ENCODE measurements at regions not wholly inside any gene's neighbourhood (a gene's known extent, or its start where the extent isn't known, plus 50 kb on each side); places are given as distances from the start of the nearest gene placed in this dataset.
"Not testable (repeated sequence)": the region's sequence is repeated elsewhere in the genome, so short reads cannot be mapped to it uniquely, and the experiment has no call there.

DNA sequence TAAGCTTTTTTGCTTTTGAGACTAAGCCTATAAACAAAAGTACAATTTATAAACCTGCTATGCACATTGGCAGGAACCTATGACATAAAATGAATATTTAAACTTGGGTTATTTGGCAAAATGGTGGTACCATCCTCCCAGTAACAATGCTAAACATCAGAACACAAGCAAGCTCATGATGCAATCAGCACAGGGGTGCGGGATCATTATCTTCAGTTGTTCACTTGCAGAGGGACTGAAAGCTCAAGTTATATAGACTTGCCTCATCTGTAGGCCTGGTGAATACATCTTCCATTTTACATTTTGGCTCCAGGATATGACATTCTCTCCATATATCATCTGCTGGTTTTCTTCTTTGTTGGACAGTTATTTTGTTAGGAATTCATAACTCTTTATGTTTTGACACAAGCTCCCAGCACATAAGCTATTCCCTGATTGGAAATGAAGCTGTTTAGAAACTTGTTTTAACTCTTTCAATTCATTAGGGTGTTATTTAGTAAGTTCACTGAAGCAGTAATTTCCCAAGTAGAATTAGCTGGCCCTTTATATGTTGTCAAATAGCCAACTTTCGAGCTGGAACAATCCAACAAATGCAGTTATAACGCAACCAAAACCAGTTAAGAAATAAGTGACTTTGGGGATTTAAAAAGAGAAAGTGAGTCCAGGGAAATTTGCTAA, 124.7 kb upstream of the LIFR start:
- no peak overlapping the region for H3K27ac Mint-ChIP-seq
- no peak overlapping the region for H3K4me3 Mint-ChIP-seq
- no peaks in the 10 kb centered on the region for H3K36me3 Mint-ChIP-seq
- H3K9me3 Mint-ChIP-seq: no peaks in the 10 kb centered on the region
- no peak for ATAC-seq
- H3K27me3 Mint-ChIP-seq: no peaks in the 10 kb centered on the region
- no peaks in the 10 kb centered on the region for H3K4me1 Mint-ChIP-seq

GRCh38 chr5:38681966-38682365, 125.5 kb upstream of the LIFR start:
- Mint-ChIP-seq H3K9me3 (no peaks in the 10 kb centered on the region), H3K27ac (no peak overlapping the region), H3K4me3 (no peak overlapping the region), H3K4me1 (no peaks in the 10 kb centered on the region), H3K27me3 (no peaks in the 10 kb centered on the region), H3K36me3 (no peaks in the 10 kb centered on the region)
- ATAC-seq: no peak

DNA sequence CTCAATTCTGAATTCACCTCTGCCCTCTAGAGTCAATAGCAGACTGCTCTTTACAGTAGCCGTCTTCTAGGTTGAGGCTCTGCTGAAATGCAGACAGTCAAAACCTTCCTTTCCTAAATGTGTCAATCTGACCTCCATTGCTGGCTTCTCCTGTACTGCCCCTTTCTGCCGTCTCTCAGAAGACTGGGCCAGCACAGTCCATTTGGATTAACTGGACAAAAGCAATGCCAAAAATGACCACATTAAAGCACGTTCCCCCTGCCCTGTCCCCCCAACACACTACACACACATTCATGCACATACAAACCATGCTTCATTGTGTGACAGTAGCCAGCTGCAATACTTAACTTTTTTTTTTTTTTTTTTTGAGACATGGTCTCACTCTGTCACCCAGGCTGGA, 130.2 kb upstream of the LIFR start:
- Mint-ChIP-seq H3K4me3 (no peak overlapping the region), H3K9me3 (peaks cover 18% of the 10 kb centered on the region), H3K4me1 (no peaks in the 10 kb centered on the region), H3K27ac (no peak overlapping the region), H3K36me3 (no peaks in the 10 kb centered on the region), H3K27me3 (no peaks in the 10 kb centered on the region)
- no peak for ATAC-seq

DNA sequence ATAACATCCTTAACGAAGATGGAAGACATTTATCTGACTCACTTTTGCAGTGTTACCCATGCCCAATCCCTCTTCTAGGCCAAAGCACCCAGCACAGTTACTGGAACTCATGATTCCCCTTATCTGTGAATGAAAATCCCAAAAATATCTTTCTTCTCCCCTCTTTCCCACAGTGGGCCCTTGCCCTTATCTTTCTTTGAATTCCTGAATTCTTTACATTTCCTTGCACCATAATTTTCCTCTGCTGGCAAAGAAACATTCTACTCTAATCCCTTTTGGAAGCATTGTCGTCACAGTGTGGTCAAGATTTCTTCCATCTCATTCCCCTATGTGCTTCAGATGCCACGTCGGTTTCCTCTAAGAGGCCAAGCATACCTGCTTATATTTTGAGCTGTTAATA, 135.9 kb upstream of the LIFR start:
- Mint-ChIP-seq H3K9me3 (peaks cover 20% of the 10 kb centered on the region), H3K4me1 (no peaks in the 10 kb centered on the region), H3K36me3 (no peaks in the 10 kb centered on the region), H3K27me3 (no peaks in the 10 kb centered on the region), H3K27ac (no peak overlapping the region), H3K4me3 (no peak overlapping the region)
- ATAC-seq: no peak

GRCh38 chr5:38692781-38693527, 136.5 kb upstream of the LIFR start:
- H3K36me3 Mint-ChIP-seq: no peaks in the 10 kb centered on the region
- no peaks in the 10 kb centered on the region for H3K4me1 Mint-ChIP-seq
- no peaks in the 10 kb centered on the region for H3K27me3 Mint-ChIP-seq
- H3K27ac Mint-ChIP-seq: no peak overlapping the region
- no peak overlapping the region for H3K4me3 Mint-ChIP-seq
- no peak for ATAC-seq
- H3K9me3 Mint-ChIP-seq: peaks cover 17% of the 10 kb centered on the region

- Mint-ChIP-seq H3K4me1 (no peaks in the 10 kb centered on the region), H3K4me3 (no peak overlapping the region), H3K9me3 (peaks cover 4% of the 10 kb centered on the region), H3K27ac (no peak overlapping the region), H3K36me3 (no peaks in the 10 kb centered on the region), H3K27me3 (no peaks in the 10 kb centered on the region)
- ATAC-seq: no peak
Measured at GRCh38 chr5:38695021-38695958, 138.8 kb upstream of the LIFR start.

DNA sequence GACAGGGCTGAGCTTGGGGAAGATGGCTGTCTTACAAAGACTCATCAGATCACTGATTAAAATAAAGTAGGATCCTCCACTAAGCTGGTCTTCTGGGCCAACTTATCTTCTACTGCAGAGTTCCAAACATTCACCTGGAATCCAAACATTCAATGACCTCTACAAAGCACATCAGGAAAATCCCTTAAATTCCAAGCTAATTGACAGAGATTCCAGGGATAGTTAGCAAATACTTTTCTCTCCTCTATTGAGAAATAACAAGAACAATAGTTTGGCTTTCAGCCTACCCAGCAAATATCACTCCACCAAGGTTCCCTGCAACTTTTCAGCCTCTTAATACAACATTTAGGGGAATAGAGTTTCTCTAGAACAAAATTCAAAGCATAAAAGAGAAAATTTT, 140.6 kb upstream of the LIFR start:
- no peak overlapping the region for H3K27ac Mint-ChIP-seq

DNA sequence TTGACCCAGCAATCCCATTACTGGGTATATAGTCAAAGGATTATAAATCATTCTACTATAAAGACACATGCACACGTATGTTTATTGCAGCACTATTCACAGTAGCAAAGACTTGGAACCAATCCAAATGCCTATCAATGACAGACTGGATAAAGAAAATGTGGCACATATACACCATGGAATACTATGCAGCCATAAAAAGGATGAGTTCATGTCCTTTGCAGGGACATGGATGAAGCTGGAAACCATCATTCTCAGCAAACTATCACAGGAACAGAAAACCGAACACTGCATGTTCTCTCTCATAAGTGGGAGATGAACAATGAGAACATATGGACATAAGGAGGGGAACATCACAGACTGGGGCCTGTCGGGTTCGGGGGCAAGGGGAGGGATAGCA, 140.3 kb upstream of the OSMR start:
- not testable (repeated sequence) for ATAC-seq, H3K4me3 Mint-ChIP-seq, H3K27ac Mint-ChIP-seq, H3K4me1 Mint-ChIP-seq, H3K27me3 Mint-ChIP-seq, H3K9me3 Mint-ChIP-seq, H3K36me3 Mint-ChIP-seq

More for the DNA sequence above, 140.6 kb upstream of the LIFR start:
- Mint-ChIP-seq H3K27me3 (no peaks in the 10 kb centered on the region), H3K9me3 (peaks cover 3% of the 10 kb centered on the region), H3K36me3 (no peaks in the 10 kb centered on the region), H3K4me3 (no peak overlapping the region), H3K4me1 (no peaks in the 10 kb centered on the region)
- ATAC-seq: no peak

DNA sequence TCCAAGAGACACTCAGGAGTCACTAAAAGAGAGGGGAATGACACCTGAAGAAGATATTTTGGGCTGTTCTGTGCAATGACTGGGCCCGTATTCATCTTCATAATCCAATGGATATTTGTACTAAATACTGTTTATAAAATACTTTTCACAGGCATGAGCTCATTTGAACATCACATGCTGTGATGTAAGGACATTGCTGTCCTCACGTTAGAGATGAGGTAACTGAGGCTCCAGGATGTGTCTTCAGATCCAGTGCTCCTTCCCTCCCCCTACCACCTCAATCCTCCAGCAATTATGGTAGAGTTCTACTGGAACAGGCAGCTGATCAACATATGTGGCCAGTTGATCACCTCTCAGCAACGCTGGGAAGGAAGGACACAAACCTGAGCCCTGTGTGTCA, 139.4 kb upstream of the OSMR start:
- Mint-ChIP-seq H3K27me3 (no peaks in the 10 kb centered on the region), H3K4me3 (no peak overlapping the region), H3K9me3 (peaks cover 6% of the 10 kb centered on the region), H3K36me3 (no peaks in the 10 kb centered on the region), H3K4me1 (no peaks in the 10 kb centered on the region), H3K27ac (no peak overlapping the region)
- ATAC-seq: no peak

GRCh38 chr5:38707352-38708210, 138.2 kb upstream of the OSMR start:
- Mint-ChIP-seq H3K27me3 (no peaks in the 10 kb centered on the region), H3K27ac (no peak overlapping the region), H3K9me3 (peaks cover 3% of the 10 kb centered on the region), H3K4me3 (no peak overlapping the region), H3K36me3 (no peaks in the 10 kb centered on the region), H3K4me1 (no peaks in the 10 kb centered on the region)
- ATAC-seq: no peak

DNA sequence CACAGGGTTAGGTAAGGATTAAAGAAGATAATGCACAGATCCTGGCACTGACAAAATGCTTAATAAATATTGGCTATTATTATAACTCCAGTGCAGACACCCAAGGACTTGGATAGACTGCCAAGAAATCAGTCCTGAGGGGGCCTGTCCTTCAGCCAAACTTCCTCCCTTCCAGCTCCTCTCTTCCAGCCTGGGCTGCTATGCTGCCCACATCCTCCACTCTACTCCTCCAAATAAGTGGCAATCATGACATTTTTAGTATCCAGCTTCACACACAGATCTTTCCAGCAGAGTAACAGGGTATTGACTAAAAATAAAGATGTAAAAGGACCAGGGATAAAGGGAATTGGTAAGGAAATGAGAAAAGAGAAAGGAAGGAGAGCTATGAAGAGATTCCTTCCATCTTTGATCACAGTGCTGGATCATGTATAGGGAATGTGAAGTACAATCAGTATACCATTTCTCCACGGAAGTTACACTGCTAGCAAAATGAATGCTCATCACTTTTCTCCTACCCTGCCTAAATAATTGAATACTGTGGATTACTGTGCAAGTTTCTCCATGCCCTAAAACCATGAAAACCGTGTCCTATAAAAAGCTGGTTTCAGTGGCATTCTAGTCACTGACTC, 136.0 kb upstream of the OSMR start:
- ATAC-seq: no peak
- H3K9me3 Mint-ChIP-seq: no peaks in the 10 kb centered on the region
- H3K4me3 Mint-ChIP-seq: no peak overlapping the region
- no peak overlapping the region for H3K27ac Mint-ChIP-seq
- H3K27me3 Mint-ChIP-seq: no peaks in the 10 kb centered on the region
- H3K4me1 Mint-ChIP-seq: no peaks in the 10 kb centered on the region
- no peaks in the 10 kb centered on the region for H3K36me3 Mint-ChIP-seq

DNA sequence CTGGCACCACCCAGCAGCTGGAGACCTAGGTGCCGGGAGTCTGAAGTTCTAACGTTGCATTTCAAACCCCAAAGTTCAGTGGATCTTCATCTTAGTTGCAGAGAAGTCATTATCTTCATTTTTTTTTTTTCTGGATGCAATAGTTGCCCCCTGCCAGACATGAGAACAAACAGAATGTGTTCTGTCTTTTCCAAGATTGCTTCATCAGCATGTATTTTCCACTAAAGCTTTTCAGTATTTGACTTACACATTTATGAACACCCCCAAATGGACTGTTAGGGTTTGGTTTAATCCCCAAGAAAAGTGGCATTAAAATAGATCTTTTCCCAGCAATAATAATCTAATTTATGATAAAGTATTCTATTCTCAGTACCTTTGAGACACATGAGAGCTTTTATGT, 135.2 kb upstream of the OSMR start:
- Mint-ChIP-seq H3K9me3 (no peaks in the 10 kb centered on the region), H3K27me3 (no peaks in the 10 kb centered on the region), H3K4me1 (no peaks in the 10 kb centered on the region), H3K27ac (no peak overlapping the region), H3K36me3 (no peaks in the 10 kb centered on the region), H3K4me3 (no peak overlapping the region)
- no peak for ATAC-seq

DNA sequence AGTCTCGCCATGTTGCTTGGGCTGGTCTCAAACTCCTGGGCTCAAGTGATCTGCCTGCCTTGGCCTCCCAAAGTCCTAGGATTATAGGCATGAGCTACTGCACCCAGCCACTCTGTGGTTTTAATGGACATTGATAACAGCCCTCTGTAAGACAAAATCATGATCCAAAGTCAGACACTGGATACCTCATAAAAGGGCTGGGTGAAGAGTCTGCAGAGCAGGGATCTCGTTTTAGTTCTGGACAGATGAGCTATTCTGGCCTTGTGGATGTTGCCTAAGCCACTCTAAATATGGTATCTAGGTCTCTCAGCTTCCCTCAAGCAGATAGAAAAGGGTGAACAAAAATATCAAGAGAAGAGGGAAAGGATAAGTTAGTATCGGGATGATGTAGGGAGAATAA, 133.4 kb upstream of the OSMR start:
- no peaks in the 10 kb centered on the region for H3K36me3 Mint-ChIP-seq
- no peak overlapping the region for H3K4me3 Mint-ChIP-seq
- H3K9me3 Mint-ChIP-seq: no peaks in the 10 kb centered on the region
- no peak for ATAC-seq
- no peaks in the 10 kb centered on the region for H3K4me1 Mint-ChIP-seq
- no peaks in the 10 kb centered on the region for H3K27me3 Mint-ChIP-seq
- H3K27ac Mint-ChIP-seq: no peak overlapping the region

DNA sequence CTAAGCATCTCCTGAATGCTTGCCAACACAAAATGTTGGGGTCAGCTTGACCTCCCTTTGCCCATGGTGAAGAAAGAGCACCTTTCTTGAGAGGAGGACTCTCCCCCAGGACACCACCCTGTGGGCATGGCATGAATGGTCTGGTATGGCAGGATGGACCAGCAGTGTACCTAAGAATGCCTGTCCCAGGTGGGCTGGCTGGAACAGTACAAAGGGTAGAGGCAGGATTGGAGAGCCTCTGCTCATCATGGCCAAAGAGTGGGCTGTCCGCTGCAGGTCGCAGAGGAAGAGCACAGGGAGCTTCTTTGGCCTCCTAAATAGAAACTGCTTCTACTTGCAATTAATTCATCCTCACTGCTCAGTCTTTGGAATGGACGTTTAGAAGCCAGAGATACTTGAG, 131.6 kb upstream of the OSMR start:
- Mint-ChIP-seq H3K27ac (no peak overlapping the region), H3K4me3 (no peak overlapping the region), H3K4me1 (no peaks in the 10 kb centered on the region), H3K36me3 (no peaks in the 10 kb centered on the region), H3K9me3 (no peaks in the 10 kb centered on the region), H3K27me3 (no peaks in the 10 kb centered on the region)
- no peak for ATAC-seq

All from stimulated activated memory B cell treated with anti-CD40 and anti-IgM and Interleukin-4, amounts not matched to agents 10 μg/mL and 1 μg/mL and 100 μg/mL, for 72 hours (primary cell).